ENCODE measurements at regions not wholly inside any gene's neighbourhood (a gene's known extent, or its start where the extent isn't known, plus 50 kb on each side); places are given as distances from the start of the nearest gene placed in this dataset.

DNA sequence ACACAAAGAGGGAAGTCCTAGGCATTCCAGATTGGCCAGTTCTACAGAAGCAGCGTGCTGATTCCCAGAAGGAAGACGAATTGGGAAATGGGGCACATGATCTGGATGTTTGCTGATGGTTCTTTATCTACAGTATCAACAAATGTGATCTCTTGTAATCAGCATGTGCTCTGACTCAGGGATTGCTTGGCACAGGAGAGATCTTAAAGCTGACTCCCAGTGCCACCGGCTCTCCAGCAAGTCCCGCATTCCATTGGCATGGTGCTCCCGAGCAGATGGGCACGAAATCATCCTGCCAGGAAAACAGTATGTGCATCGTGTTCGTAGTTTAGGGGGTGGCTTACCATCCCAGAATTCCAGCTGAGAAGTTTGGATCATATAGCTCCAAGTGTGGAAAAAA lies 259.9 kb upstream of the NR2F2 start:
- in situ Hi-C loops (cut with HindIII; ENCODE audit: low pct_unique_long_range_greater_than_20kb, low sequenced_read_pairs): no loop called here
- no peak for DNase-seq (ENCODE audit: low read depth)

DNA sequence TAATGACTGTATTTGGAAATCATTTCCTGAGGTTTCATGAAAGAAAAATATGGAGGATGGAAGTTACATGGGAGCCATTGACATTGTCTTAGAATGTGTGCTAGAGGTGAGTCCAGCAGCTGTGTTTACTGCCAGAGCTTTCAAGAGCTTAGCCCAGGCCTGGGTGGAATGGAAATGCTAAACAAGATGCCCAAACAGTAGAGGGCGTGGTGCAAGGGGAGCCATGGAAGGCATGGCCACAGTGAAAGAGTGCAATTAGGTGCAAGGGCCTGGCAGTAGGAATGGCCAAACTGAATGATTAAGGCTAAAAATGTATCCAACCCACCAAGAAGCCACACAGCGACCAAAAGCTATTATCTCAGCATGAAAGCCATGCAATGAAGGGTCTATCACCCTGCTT lies 257.7 kb upstream of the NR2F2 start:
- DNase-seq (ENCODE audit: low read depth): no peak
- in situ Hi-C loops (cut with HindIII; ENCODE audit: low pct_unique_long_range_greater_than_20kb, low sequenced_read_pairs): no loop called here

DNA sequence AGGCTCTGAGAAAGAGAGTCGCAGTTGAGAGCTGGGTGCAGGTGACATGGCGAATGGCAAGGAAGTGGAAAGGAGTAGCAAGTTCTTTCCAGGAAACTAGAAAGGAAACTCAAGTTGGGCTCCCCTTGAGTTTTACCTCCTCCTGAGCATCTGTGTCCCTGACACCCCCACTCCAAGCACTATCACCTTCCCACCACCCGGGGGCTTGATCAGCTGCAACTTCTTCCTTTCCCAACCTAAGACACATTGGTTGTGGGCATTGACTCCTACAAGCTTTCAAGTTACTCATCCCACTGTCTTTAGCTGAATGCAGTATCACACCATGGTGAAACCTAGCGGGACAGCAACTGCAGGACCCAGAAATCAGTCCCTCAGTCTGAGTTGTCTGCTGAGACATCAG lies 256.6 kb upstream of the NR2F2 start:
- in situ Hi-C loops (cut with HindIII; ENCODE audit: low pct_unique_long_range_greater_than_20kb, low sequenced_read_pairs): no loop called here
- no peak for DNase-seq (ENCODE audit: low read depth)

DNA sequence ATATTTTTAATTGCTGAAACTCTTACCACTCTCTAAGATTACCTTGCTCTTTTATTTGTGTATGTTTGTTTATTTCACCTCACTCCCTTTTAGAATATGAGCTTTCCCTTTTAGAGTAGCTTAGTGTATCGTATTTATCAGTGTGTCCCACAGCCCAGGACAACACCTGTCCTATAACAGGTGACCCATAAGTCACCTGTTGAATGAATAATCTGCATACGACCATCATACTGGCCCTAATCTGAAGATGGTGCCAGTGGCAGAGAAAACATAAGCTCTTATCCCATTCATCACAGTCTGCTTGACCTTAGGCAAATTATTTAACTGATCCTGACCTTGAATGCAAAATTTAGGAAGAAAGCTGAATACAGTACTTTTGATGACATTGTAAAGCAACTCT lies 254.6 kb upstream of the NR2F2 start:
- in situ Hi-C loops (cut with HindIII; ENCODE audit: low pct_unique_long_range_greater_than_20kb, low sequenced_read_pairs): no loop called here
- DNase-seq (ENCODE audit: low read depth): no peak

DNA sequence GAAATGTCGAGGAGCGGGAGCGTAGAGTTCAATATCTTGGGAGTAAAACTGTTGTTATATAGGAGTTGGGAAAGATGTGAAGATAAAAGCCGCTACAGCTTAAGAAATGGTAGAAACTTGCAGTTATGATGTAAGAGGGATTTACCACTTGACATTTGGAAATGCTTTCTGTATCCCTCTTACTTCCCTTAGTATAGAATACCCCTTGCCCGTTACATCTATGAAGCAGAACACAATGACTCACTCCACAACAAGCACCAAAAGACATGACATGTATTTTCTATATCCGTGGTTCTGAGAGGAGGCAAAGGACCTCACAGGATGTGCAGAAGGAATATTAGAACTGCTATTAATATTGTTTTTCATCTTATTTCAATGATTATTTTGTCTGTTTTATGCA lies 254.2 kb upstream of the NR2F2 start:
- in situ Hi-C loops (cut with HindIII; ENCODE audit: low pct_unique_long_range_greater_than_20kb, low sequenced_read_pairs): no loop called here

DNA sequence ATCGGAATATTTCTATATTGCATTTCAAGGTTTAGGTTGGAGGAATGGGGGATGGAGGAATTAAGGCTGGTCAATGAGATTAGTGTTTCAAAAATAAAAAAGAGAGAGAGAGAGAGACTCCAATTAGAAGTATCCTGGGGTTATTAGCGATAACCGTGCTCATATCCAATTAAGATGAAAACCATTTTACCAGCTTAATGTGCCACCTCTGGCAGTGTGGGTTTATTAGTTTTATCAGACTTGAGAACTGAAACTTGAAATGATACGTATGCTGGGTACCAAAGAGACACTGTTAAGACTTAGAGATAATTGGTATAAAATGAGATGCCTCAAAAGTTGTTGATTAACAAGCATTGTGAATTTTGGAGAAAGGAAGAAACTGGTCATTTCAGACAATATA lies 251.5 kb upstream of the NR2F2 start:
- no peak for DNase-seq (ENCODE audit: low read depth)
- in situ Hi-C loops (cut with HindIII; ENCODE audit: low pct_unique_long_range_greater_than_20kb, low sequenced_read_pairs): no loop called here

More for the DNA sequence above, 254.2 kb upstream of the NR2F2 start:
- DNase-seq (ENCODE audit: low read depth): no peak

DNA sequence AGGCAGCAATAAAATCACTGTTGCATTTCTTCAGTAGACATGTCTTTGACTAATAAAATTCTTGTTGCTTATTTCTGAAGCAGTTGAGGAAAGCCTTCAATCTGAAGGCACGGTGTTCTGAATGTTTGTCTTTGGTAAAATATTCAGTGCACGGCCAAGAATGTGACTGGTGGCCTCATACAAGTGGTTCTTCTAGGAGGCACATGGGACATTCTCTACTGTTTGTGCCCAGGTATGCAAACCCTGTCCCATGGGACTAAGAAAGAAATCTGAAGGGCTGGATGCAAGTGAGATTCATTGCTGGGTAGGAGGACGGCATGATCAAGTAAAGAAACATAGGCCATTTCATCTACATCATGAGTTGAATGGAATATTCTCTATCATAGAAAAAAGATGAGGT lies 250.6 kb upstream of the NR2F2 start:
- DNase-seq (ENCODE audit: low read depth): no peak
- in situ Hi-C loops (cut with HindIII; ENCODE audit: low pct_unique_long_range_greater_than_20kb, low sequenced_read_pairs): no loop called here

DNA sequence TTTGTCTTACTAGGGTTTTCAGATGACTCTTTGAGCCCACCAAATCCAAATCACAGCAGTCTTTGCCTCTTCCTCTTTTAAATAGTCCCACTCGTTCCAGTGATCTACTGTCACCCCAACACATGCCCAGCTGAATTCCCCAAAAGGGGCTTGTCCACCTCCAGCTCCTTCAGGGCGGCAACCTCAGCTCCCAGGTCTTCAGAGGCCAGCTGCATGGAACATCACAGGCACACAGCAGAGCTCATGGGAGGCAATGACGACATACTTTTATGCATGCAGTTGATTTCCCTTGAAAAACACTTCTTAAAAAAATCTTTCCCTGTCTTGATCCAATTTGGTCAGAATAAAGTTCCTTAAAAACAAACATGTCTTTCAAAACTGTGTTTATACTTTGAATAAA lies 244.3 kb upstream of the NR2F2 start:
- in situ Hi-C loops (cut with HindIII; ENCODE audit: low pct_unique_long_range_greater_than_20kb, low sequenced_read_pairs): no loop called here

DNA sequence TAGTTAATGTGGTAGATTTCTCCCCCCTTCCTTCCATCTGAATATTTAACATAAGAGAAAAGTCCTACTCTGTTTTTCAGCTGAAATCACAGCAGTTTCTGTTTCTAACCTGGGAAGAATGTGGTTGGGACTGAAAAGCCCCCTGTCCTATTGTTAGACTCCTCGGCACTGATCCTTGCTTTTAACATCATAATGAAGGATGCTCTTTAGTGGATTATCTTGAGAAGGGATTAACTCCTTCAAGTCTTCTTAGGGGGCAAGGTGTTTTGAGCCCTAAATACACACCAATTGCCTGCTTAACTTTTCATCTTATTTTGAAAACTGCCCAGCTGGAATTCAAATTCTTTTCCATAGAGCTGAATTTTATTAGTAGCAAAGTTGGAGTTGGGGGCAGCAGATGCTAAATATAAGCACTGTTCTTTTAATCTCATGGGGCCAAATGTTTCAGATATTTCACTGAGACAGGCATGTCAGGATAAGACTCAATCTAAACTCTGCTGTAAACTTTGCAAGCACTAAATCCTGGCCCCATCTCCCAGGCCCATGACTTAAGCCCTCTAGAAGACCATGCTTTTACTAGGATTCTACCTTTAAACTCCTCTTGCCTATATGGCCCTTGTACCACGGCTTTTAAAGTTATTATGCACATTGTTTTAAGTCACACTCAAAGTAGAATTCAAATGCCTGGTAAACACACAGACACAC lies 243.2 kb upstream of the NR2F2 start:
- in situ Hi-C loops (cut with HindIII; ENCODE audit: low pct_unique_long_range_greater_than_20kb, low sequenced_read_pairs): no loop called here
- DNase-seq (ENCODE audit: low read depth): no peak

More for the DNA sequence above, 244.3 kb upstream of the NR2F2 start:
- DNase-seq (ENCODE audit: low read depth): no peak

DNA sequence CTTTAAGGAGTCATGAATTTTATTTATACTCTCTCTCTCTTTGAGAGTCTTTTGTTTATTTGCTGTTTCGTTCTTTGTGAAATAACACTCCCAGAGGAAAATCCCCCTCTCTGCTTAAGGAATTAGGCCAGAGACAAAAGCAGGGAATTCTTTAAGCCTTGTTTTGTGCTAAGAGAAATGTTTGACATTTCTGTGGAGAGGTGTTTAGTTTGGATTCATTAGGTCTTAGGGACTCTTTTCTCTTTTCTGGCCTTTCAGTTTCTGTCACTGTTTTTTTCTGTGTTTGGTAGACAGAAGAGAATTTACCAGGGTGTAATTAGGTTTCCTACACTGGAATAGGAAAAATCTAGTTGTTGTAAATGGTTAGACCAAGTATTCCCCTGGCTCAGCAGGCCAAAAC lies 241.8 kb upstream of the NR2F2 start:
- in situ Hi-C loops (cut with HindIII; ENCODE audit: low pct_unique_long_range_greater_than_20kb, low sequenced_read_pairs): no loop called here
- no peak for DNase-seq (ENCODE audit: low read depth)

DNA sequence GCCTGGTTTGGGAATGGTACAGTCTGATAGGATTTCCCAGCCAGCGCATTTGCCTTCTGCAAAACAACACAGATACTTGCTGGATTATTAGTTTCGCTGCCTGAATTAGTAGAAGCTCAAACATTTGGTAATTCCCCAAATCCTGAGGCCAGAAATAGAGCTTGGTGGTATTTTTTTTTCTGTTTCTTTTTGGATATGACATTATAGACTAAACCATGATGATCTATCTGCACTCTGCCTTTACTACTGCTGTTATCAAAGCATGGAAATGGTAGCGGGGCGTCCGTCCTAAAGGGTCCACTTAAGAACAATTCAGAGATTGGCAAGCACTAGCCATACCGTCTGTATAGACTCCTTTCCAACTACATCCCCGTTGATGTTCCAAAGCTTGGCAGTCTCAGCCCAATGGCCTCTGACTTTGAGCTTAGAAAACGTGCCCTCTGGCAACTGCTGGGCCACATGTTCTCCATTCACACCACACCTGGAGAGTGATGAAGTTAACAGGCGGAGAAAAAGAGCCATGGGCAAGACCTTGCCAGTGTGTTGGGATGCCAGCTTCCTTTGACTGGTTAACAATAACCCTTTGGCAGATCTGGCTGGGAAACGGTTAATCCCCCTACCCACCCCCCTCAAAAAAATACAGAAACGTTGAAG lies 241.0 kb upstream of the NR2F2 start:
- in situ Hi-C loops (cut with HindIII; ENCODE audit: low pct_unique_long_range_greater_than_20kb, low sequenced_read_pairs): no loop called here
- DNase-seq (ENCODE audit: low read depth): no peak

DNA sequence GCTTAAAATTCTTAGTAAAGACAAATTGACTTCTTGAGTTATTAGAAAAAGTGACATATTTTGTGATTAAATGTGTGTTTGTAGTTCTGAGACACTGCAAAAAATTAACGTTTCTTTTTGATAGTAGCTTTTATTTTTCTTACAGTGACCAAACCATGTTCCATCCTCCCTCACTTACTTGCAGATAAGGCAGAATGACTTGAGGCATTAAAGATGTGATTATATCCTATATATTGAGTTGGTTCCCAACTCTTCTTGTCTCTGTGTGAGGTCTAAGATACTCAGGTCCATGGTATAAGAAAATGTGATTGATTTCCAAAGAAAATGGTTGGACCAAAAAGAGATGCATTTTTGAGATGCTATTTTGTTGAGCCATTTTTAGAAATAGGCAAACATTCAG lies 238.3 kb upstream of the NR2F2 start:
- in situ Hi-C loops (cut with HindIII; ENCODE audit: low pct_unique_long_range_greater_than_20kb, low sequenced_read_pairs): no loop called here
- DNase-seq (ENCODE audit: low read depth): no peak

DNA sequence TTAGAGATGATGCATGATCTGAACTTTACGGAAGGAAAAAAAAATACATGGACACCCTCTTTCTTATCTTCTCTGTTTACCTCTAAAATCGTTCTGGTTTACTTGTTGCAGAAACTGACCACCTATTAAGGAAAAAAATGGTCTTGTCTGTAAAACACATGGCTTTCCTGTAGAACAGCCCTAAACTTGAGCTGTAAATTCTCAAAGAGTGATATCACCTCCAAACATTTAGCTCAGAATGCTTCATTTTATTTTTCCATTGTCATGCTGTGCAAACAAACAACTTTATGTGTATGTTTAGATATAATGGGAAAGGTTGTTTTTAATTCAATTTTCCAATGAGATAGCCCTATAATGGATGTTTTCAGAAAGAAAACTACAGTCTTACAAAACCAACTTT lies 237.4 kb upstream of the NR2F2 start:
- no peak for DNase-seq (ENCODE audit: low read depth)
- in situ Hi-C loops (cut with HindIII; ENCODE audit: low pct_unique_long_range_greater_than_20kb, low sequenced_read_pairs): no loop called here

DNA sequence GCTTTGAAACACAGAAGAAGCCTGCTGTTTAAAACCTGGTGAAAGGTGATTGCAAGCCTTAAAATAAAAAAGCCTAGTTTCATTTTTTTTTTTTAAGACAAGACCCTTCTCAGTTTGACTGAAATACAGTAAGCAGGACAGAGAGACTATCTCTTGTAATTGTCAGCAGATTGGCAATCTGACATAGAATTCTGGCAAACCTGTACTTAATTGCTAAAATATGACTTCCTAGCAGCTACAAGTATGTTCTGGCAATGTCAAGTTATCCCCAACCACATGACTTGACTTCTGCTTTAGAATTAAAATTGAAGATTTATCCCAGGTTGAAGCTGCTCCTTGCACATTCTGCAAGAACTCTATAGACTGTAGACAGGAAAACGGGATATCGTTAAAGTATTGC lies 232.8 kb upstream of the NR2F2 start:
- in situ Hi-C loops (cut with HindIII; ENCODE audit: low pct_unique_long_range_greater_than_20kb, low sequenced_read_pairs): no loop called here
- DNase-seq (ENCODE audit: low read depth): no peak

DNA sequence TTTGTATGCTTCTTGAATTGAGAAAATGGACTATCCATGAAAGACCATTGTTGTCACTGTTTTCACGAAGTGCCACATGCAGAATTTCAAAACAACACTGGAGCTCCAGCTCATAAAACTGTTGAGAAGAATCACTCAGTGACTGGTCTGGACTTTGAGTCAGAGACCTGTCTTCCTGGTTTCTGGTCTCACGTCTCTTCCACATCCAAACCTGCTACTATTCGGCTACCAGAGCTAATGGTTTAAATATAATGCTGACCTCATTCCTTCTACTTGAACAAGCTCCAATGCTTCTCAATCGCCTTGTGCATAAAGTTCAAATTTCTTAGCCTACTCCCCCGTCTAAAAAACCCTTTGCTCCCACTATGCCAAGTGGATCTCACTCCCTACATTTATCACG lies 227.9 kb upstream of the NR2F2 start:
- DNase-seq (ENCODE audit: low read depth): no peak
- in situ Hi-C loops (cut with HindIII; ENCODE audit: low pct_unique_long_range_greater_than_20kb, low sequenced_read_pairs): no loop called here

DNA sequence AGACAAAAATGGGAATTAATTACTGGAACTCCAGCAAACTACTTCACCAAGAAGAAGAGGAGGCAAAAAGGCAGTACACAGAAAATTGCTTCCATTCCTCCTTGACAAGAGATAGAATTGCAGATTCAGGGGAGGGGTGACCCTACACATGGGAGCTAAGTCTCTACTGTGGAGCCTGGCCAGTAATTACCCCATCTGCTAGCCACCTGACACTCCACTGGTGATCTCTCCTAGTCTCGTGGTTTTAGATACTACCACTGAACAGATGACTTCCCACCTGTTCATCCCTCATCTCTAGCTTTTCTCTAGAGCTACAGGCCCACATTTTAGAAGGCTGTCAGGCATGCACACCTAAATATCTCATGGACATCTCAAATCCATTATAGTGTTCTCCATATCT lies 224.3 kb upstream of the NR2F2 start:
- in situ Hi-C loops (cut with HindIII; ENCODE audit: low pct_unique_long_range_greater_than_20kb, low sequenced_read_pairs): no loop called here
- DNase-seq (ENCODE audit: low read depth): no peak

DNA sequence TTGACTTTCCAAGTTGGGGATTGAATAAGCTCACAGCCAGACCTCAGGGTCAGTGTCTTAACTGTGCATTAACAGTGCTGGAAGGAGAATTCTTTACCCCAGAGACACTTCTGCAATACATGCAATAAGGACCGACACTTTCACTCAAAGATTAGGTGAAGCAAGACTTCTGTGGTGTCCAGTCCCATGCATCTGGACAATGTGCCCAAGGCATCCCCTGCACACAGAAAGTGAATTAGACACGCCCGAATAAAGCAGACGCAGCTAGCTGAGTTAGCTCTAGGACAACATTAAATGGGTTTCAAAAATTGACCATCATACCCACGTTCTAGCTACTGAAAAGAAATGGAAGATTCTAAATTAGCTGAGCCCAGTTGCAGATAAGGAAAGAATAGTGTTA lies 223.9 kb upstream of the NR2F2 start:
- no peak for DNase-seq (ENCODE audit: low read depth)
- in situ Hi-C loops (cut with HindIII; ENCODE audit: low pct_unique_long_range_greater_than_20kb, low sequenced_read_pairs): no loop called here

DNA sequence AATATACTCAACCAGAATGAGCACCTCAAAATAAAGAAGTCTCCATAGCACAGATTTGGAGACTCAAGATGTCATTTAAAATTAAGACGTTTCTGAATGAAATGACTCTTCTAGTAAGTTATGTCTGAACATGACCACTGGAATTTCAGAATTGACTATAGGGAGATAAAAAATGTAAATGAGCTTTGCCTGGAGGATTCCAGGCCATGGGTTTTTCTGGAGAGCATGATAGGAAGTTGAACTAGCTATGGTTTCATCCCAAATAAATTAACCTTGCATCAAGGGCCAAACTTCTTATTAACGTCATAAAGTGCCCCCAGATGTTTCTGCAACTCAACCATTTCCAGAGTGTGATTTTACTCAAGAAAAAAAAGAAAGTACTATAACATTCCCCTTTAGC lies 222.6 kb upstream of the NR2F2 start:
- no peak for DNase-seq (ENCODE audit: low read depth)
- in situ Hi-C loops (cut with HindIII; ENCODE audit: low pct_unique_long_range_greater_than_20kb, low sequenced_read_pairs): no loop called here

DNA sequence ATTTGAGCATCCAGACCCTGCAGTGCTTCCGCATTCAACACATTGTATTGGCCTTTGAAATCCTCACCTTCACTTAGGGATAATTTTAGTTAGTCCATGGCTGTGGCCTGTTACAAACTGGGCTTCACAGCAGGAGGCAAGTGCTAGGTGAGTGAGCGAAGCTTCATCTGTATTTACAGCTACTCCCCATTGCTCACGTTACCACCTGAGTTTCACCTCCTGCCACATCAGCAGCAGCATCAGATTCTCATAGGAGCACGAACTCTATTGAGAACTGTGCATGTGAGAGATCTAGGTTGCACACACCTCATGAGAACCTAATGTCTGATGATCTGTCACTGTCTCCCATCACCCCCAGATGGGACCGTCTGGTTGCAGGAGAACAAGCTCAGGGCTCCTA lies 222.1 kb upstream of the NR2F2 start:
- in situ Hi-C loops (cut with HindIII; ENCODE audit: low pct_unique_long_range_greater_than_20kb, low sequenced_read_pairs): no loop called here
- DNase-seq (ENCODE audit: low read depth): no peak

DNA sequence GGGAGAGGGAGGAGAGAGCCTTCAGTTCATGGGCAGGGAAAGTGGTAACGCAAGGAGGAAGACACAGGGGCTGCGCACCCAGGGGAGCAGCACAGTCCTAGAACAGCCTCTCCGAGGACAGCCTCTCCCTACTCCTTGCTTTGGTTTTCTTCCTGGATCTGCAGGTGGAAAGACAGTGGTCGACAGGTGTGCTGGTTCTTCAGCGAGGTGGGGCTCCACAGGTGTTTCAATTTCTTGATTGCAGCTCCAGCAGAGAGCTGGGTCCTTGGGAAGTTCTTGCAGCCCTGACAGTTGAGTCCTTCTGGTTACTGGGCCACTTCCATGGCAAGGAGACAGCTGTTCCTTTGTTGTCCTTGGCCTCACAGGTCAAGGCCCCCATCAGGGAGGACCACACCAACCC lies 220.7 kb upstream of the NR2F2 start:
- in situ Hi-C loops (cut with HindIII; ENCODE audit: low pct_unique_long_range_greater_than_20kb, low sequenced_read_pairs): no loop called here
- DNase-seq (ENCODE audit: low read depth): no peak

Data from Caki2 (cell line).